ENCODE measurements at regions not wholly inside any gene's neighbourhood (a gene's known extent, or its start where the extent isn't known, plus 50 kb on each side); places are given as distances from the start of the nearest gene placed in this dataset.

GRCh38 chr19:28493884-28494283 lies 719.1 kb downstream of the UQCRFS1 start:
- H3K27me3 Mint-ChIP-seq (ENCODE audit: insufficient read depth, unreplicated experiment) = no peaks in the 10 kb centered on the region
- no peak overlapping the region for H3K27ac Mint-ChIP-seq (ENCODE audit: low read depth, unreplicated experiment)
- peaks cover 5% of the 10 kb centered on the region for H3K36me3 Mint-ChIP-seq (ENCODE audit: insufficient read depth, unreplicated experiment)
- no peak for DNase-seq (ENCODE audit: unreplicated experiment)
- no TSS peak for BruUV-seq (replicated peaks)
- no peak overlapping the region for H3K4me3 Mint-ChIP-seq (ENCODE audit: unreplicated experiment)
- ChIA-PET POLR2A (no interaction called here), CTCF (no interaction called here)
- no peak for TF ChIP-seq CTCF (IDR thresholded peaks at IDR 0.05; ENCODE audit: unreplicated experiment)
- H3K9me3 Mint-ChIP-seq (ENCODE audit: unreplicated experiment) = peaks cover 31% of the 10 kb centered on the region
- H3K4me1 Mint-ChIP-seq (ENCODE audit: insufficient read depth, unreplicated experiment) = no peaks in the 10 kb centered on the region
- intact Hi-C loops (cut with micrococcal nuclease) = no loop called here

- CTCF ChIA-PET = interaction anchor here (0.5 kb wide), 1 partner anchor 33 kb away, joined by 3 read pairs; no protein-coding TSS in a partner anchor
- no TSS peak for BruUV-seq (replicated peaks)
- Mint-ChIP-seq H3K36me3 (ENCODE audit: insufficient read depth, unreplicated experiment) (peaks cover 5% of the 10 kb centered on the region), H3K4me3 (ENCODE audit: unreplicated experiment) (no peak overlapping the region), H3K4me1 (ENCODE audit: insufficient read depth, unreplicated experiment) (no peaks in the 10 kb centered on the region), H3K9me3 (ENCODE audit: unreplicated experiment) (peaks cover 43% of the 10 kb centered on the region), H3K27ac (ENCODE audit: low read depth, unreplicated experiment) (no peak overlapping the region), H3K27me3 (ENCODE audit: insufficient read depth, unreplicated experiment) (no peaks in the 10 kb centered on the region)
- TF ChIP-seq CTCF (IDR thresholded peaks at IDR 0.05; ENCODE audit: unreplicated experiment) = no peak
- DNase-seq (ENCODE audit: unreplicated experiment) = no peak
- intact Hi-C loops (cut with micrococcal nuclease) = no loop called here
- POLR2A ChIA-PET = no interaction called here
Observed at GRCh38 chr19:28492621-28493020, 720.3 kb downstream of the UQCRFS1 start.

DNA sequence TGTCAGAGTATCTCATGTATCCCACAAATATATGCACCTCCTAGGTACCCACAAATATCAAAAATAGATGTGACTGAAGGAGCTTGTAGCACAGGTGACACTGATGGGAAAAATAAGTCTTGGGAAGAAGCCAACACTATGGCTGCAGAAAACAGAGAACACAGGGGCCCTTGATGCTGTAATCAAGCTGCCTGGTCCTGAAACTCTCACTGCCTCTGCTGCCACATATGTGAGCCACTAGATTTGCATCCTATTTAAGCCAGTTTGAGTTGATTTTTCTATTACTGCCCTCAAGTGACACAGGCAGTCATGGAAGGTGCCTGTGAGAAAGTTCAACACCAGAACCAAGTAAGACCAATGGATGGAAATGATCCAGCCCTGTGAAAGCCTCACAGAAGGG lies 720.8 kb downstream of the UQCRFS1 start:
- POLR2A ChIA-PET = no interaction called here
- Mint-ChIP-seq H3K27ac (ENCODE audit: low read depth, unreplicated experiment) (no peak overlapping the region), H3K9me3 (ENCODE audit: unreplicated experiment) (peaks cover 45% of the 10 kb centered on the region), H3K4me3 (ENCODE audit: unreplicated experiment) (no peak overlapping the region), H3K4me1 (ENCODE audit: insufficient read depth, unreplicated experiment) (no peaks in the 10 kb centered on the region), H3K36me3 (ENCODE audit: insufficient read depth, unreplicated experiment) (peaks cover 5% of the 10 kb centered on the region), H3K27me3 (ENCODE audit: insufficient read depth, unreplicated experiment) (no peaks in the 10 kb centered on the region)
- intact Hi-C loops (cut with micrococcal nuclease) = no loop called here
- TF ChIP-seq CTCF (IDR thresholded peaks at IDR 0.05; ENCODE audit: unreplicated experiment) = no peak
- CTCF ChIA-PET = no interaction called here
- DNase-seq (ENCODE audit: unreplicated experiment) = no peak
- no TSS peak for BruUV-seq (replicated peaks)

GRCh38 chr19:28489776-28490175 lies 723.2 kb downstream of the UQCRFS1 start:
- Mint-ChIP-seq H3K27ac (ENCODE audit: low read depth, unreplicated experiment) (no peak overlapping the region), H3K9me3 (ENCODE audit: unreplicated experiment) (peaks cover 47% of the 10 kb centered on the region), H3K27me3 (ENCODE audit: insufficient read depth, unreplicated experiment) (no peaks in the 10 kb centered on the region), H3K4me1 (ENCODE audit: insufficient read depth, unreplicated experiment) (no peaks in the 10 kb centered on the region), H3K4me3 (ENCODE audit: unreplicated experiment) (no peak overlapping the region), H3K36me3 (ENCODE audit: insufficient read depth, unreplicated experiment) (peaks cover 5% of the 10 kb centered on the region)
- DNase-seq (ENCODE audit: unreplicated experiment) = no peak
- CTCF ChIA-PET = interaction anchor here (0.6 kb wide), 1 partner anchor 631 kb away, joined by 3 read pairs; no protein-coding TSS in a partner anchor
- intact Hi-C loops (cut with micrococcal nuclease) = no loop called here
- POLR2A ChIA-PET = no interaction called here
- no peak for TF ChIP-seq CTCF (IDR thresholded peaks at IDR 0.05; ENCODE audit: unreplicated experiment)
- BruUV-seq (replicated peaks) = no TSS peak
